A549 (cell line): ENCODE measurements at regions not wholly inside any gene's neighbourhood (a gene's known extent, or its start where the extent isn't known, plus 50 kb on each side); places are given as distances from the start of the nearest gene placed in this dataset.

Experiments
- ATAC-seq, 2 experiments: fragments of 200-7000 bp in 1 of 2; fragments of >200 bp in 1 of 2; cut with Nextera tagmentation in 1 of 2; cut with Tn5 transposase in 1 of 2; 3 replicates each; pipeline versions ENCODE4 v1.8.0 to v1.9.1; 2018 to 2020; ENCODE audit warnings: mild to moderate bottlenecking in 1 of 2, moderate library complexity in 1 of 2
- CTCF ChIA-PET: fragments of 300-600 bp; sonication (Branson Sonifier 250); formaldehyde crosslinking; extraction: SDS; loops from one replicate; lab custom pipeline; 2021; ENCODE audit warnings: antibody characterized with exemption, inconsistent platforms; lab: Yijun Ruan, JAX
- POLR2A ChIA-PET: fragments of 350-600 bp; formaldehyde crosslinking; extraction: SDS; loops from one replicate; lab custom pipeline; 2021; ENCODE audit warnings: antibody characterized with exemption, inconsistent platforms; lab: Yijun Ruan, JAX
- DNase-seq, 2 experiments: peaks; one replicate each; pipeline versions ENCODE4 v3.0.0 to v3.0.0-alpha.2; 2011 to 2016; ENCODE audit warnings: low read depth in 1 of 2, low spot score in 1 of 2
- FAIRE-seq: peaks from 2 replicates; lab custom pipeline; 2011; peaks lifted over from hg19 to GRCh38; lab: Jason Lieb, UNC
- H3K27ac ChIP-seq, 2 experiments: fragments of >200 bp; sonication (Bioruptor Twin); formaldehyde crosslinking; 3 replicates each; pipeline ENCODE4 v1.5.1; 2016 to 2017
- H3K4me1 ChIP-seq: fragments of >200 bp; sonication (Bioruptor Twin); formaldehyde crosslinking; 3 replicates; pipeline ENCODE4 v1.6.1; 2016
- H3K4me2 ChIP-seq: fragments of >200 bp; sonication (Bioruptor Twin); formaldehyde crosslinking; 3 replicates; pipeline ENCODE4 v1.6.1; 2016
- H3K4me3 ChIP-seq: fragments of >200 bp; sonication (Bioruptor Twin); formaldehyde crosslinking; 3 replicates; pipeline ENCODE4 v1.5.1; 2016
- H3K9me3 ChIP-seq: fragments of >200 bp; sonication (Bioruptor Twin); formaldehyde crosslinking; 3 replicates; pipeline ENCODE4 v1.6.1; 2016
- ATOH8 ChIP-seq: fragments of 250-450 bp; sonication (Bioruptor Pico); IDR thresholded peaks from 2 replicates; pipeline ENCODE4 v1.5.0; 2020; ENCODE audit warnings: low read depth, mild to moderate bottlenecking, moderate library complexity
- BCL3 ChIP-seq: fragments of >200 bp; sonication (Bioruptor Twin); formaldehyde crosslinking; IDR thresholded peaks from 3 replicates; pipeline ENCODE4 v1.6.1; 2016
- BHLHE40 ChIP-seq: IDR thresholded peaks from 2 replicates; pipeline ENCODE4 v1.6.1; 2012; ENCODE audit warnings: low read depth, low read length, inconsistent platforms
- CBX8 ChIP-seq: fragments of 200-600 bp; sonication (generic); IDR thresholded peaks from 2 replicates; pipeline ENCODE4 v1.6.1; 2016
- CHD4 ChIP-seq: fragments of 200-600 bp; sonication (generic); IDR thresholded peaks from 2 replicates; pipeline ENCODE4 v1.6.1; 2016; ENCODE audit warnings: antibody characterized with exemption, mild to moderate bottlenecking, borderline replicate concordance
- EHF ChIP-seq: fragments of 250-450 bp; sonication (Bioruptor Pico); IDR thresholded peaks from 2 replicates; pipeline ENCODE4 v1.5.0; 2020; ENCODE audit warnings: mild to moderate bottlenecking
- EP300 ChIP-seq, 2 experiments: fragments of >200 bp; sonication (Bioruptor Twin); formaldehyde crosslinking; IDR thresholded peaks; 2 replicates in 1 of 2; 3 replicates in 1 of 2; pipeline ENCODE4 v1.6.1; 2016 to 2017
- FOSL2 ChIP-seq, 2 experiments: fragments of 450-650 bp in 1 of 2; fragments of >200 bp in 1 of 2; sonication (Bioruptor Twin) in 1 of 2; formaldehyde crosslinking; IDR thresholded peaks; 2 replicates each; pipeline versions ENCODE4 v1.5.0 to v1.6.1; 2016 to 2020; ENCODE audit warnings: mild to moderate bottlenecking in 1 of 2, moderate library complexity in 1 of 2
- FOXS1 ChIP-seq: fragments of 250-450 bp; sonication (Bioruptor Pico); IDR thresholded peaks from 2 replicates; pipeline ENCODE4 v1.5.0; 2020; ENCODE audit warnings: mild to moderate bottlenecking, moderate library complexity
- HDAC2 ChIP-seq: fragments of 200-600 bp; sonication (generic); IDR thresholded peaks from 2 replicates; pipeline ENCODE4 v1.6.1; 2016
- HOXB5 ChIP-seq: fragments of 250-450 bp; sonication (Bioruptor Pico); IDR thresholded peaks from 2 replicates; pipeline ENCODE4 v1.5.0; 2020; ENCODE audit warnings: mild to moderate bottlenecking, moderate library complexity
- JUN ChIP-seq, 2 experiments: fragments of >200 bp; sonication (Bioruptor Twin); formaldehyde crosslinking; IDR thresholded peaks; 2 replicates in 1 of 2; 3 replicates in 1 of 2; pipeline ENCODE4 v1.6.1; 2016 to 2017
- JUNB ChIP-seq: fragments of >200 bp; sonication (Bioruptor Twin); formaldehyde crosslinking; IDR thresholded peaks from 2 replicates; pipeline ENCODE4 v1.6.1; 2016
- MAX ChIP-seq: IDR thresholded peaks from 2 replicates; pipeline ENCODE4 v1.6.1; 2012
- NFE2L2 ChIP-seq: fragments of 150-350 bp; conservative IDR thresholded peaks from 2 replicates; pipeline ENCODE4 v1.6.1; 2014; ENCODE audit warnings: low read length
- NR3C1 ChIP-seq: fragments of >200 bp; sonication (Bioruptor Twin); formaldehyde crosslinking; IDR thresholded peaks from 3 replicates; pipeline ENCODE4 v1.6.1; 2017
- POLR2A ChIP-seq: IDR thresholded peaks from 2 replicates; pipeline ENCODE4 v1.6.1; 2012; ENCODE audit warnings: mild to moderate bottlenecking, low read length
- RAD21 ChIP-seq, 2 experiments: fragments of >200 bp in 1 of 2; sonication (Bioruptor Twin) in 1 of 2; formaldehyde crosslinking in 1 of 2; IDR thresholded peaks in 1 of 2; conservative IDR thresholded peaks in 1 of 2; 2 replicates in 1 of 2; 3 replicates in 1 of 2; pipeline ENCODE4 v1.6.1; 2012 to 2018; ENCODE audit warnings: inconsistent platforms in 1 of 2
- REST ChIP-seq: fragments of 200-600 bp; sonication (generic); IDR thresholded peaks from 2 replicates; pipeline ENCODE4 v1.6.1; 2016; ENCODE audit warnings: antibody characterized with exemption, mild to moderate bottlenecking, moderate library complexity
- RFX5 ChIP-seq: fragments of 450-650 bp; IDR thresholded peaks from 2 replicates; pipeline ENCODE4 v1.7.1; 2014; ENCODE audit warnings: antibody characterized with exemption, mild to moderate bottlenecking, moderate library complexity
- RNF2 ChIP-seq: fragments of 200-600 bp; sonication (generic); IDR thresholded peaks from 2 replicates; pipeline ENCODE4 v1.6.1; 2016; ENCODE audit warnings: low read depth, mild to moderate bottlenecking, antibody characterized with exemption, moderate library complexity, borderline replicate concordance
- SREBF2 ChIP-seq: fragments of 450-650 bp; IDR thresholded peaks from 2 replicates; pipeline ENCODE4 v1.6.1; 2014; ENCODE audit warnings: mild to moderate bottlenecking, moderate library complexity
- TFCP2L1 ChIP-seq: fragments of 250-450 bp; sonication (Bioruptor Pico); IDR thresholded peaks from 2 replicates; pipeline ENCODE4 v1.5.0; 2021; ENCODE audit warnings: mild to moderate bottlenecking
- TP53 ChIP-seq: fragments of 250-450 bp; sonication (Bioruptor Pico); IDR thresholded peaks from 2 replicates; pipeline ENCODE4 v1.5.0; 2021; ENCODE audit warnings: mild to moderate bottlenecking, moderate library complexity
- ZFP36 ChIP-seq: fragments of 450-650 bp; IDR thresholded peaks from 2 replicates; pipeline ENCODE4 v1.6.1; 2014; ENCODE audit warnings: borderline replicate concordance; ENCODE audit not compliant: partially characterized antibody
- WGBS: methylation state at CpG from one replicate; pipeline ENCODE4 v1.1.6; 2017; ENCODE audit errors: missing lambda C conversion rate; 5-methylcytosine and 5-hydroxymethylcytosine counted together
- TF ChIP-seq, protein P1 (sequence below): fragments of 450-650 bp; IDR thresholded peaks from 2 replicates; pipeline ENCODE4 v1.6.1; 2014; ENCODE audit warnings: antibody characterized with exemption

DNA sequence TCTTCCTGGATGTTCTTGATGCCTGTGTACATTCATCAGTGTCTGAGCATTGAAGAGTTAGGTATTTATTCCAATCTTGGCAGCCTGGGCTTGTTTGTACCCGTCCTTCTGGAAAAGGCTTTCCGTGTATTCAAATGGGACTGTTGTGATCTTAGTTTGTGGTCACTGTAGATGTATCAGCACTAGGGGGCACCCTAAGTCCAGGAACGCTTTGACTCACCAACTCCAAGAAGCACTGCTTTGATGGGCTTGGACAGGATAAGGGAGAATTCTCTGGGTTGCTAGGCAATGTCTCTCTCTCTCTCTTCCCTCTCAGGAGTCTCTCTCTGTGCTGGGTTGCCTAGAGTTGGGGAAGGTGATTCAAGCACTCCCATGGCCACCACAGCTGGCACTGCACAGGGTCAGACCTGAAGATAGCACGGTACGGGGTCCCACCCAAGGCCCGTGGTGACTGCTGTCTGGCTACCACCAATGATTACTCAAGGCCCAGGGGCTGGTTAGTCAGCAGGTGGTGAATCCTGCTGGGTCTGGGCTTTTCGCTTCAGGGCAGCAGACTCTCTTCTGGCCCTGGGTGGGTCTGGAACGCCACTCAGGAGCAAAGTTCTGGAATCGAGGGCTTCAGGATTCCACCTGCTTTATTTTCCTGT lies 211.1 kb upstream of the RGS6 start (continued):
- no peak for TF ChIP-seq BHLHE40
- peak; percentile 61 to 78 for TF ChIP-seq RAD21 (conservative IDR thresholded peaks at IDR 0.05 in 1 of 2, IDR thresholded peaks at IDR 0.05 in 1 of 2)
- TF ChIP-seq MAX = no peak
- no peak for TF ChIP-seq NFE2L2
- no peak for TF ChIP-seq EHF (CRISPR knock-in tag)
- no peak for TF ChIP-seq ATOH8
- TF ChIP-seq RFX5 = no peak
- no peak for TF ChIP-seq SREBF2
- TF ChIP-seq ZFP36 = no peak
- no peak for TF ChIP-seq REST
- TF ChIP-seq POLR2A = no peak
- no peak for TF ChIP-seq HOXB5 (CRISPR knock-in tag)
- TF ChIP-seq HDAC2 = no peak
- TF ChIP-seq CBX8 = no peak
- no peak for TF ChIP-seq EP300 (IDR thresholded peaks at IDR 0.05)
- TF ChIP-seq, all 56 proteins: peak for 3

GRCh38 chr14:71721791-71722190 lies 210.4 kb upstream of the RGS6 start:
- CTCF ChIA-PET = interaction anchor here (0.7 to 1.5 kb wide), 4 partner anchors 11 to 699 kb away, joined by 3 to 6 read pairs (median 4); no protein-coding TSS in a partner anchor
- TF ChIP-seq FOSL2 (IDR thresholded peaks at IDR 0.05) (no peak), FOSL2 (CRISPR knock-in tag; IDR thresholded peaks at IDR 0.05) (no peak), TP53 (CRISPR knock-in tag) (no peak), JUNB (no peak), CHD4 (no peak), RNF2 (no peak), RAD21 (conservative IDR thresholded peaks at IDR 0.05 in 1 of 2, IDR thresholded peaks at IDR 0.05 in 1 of 2) (no peak), FOXS1 (CRISPR knock-in tag) (no peak), TFCP2L1 (CRISPR knock-in tag) (no peak), ZFP36 (no peak), HDAC2 (no peak), BCL3 (no peak), JUN (IDR thresholded peaks at IDR 0.05) (no peak), SREBF2 (no peak), NR3C1 (no peak), RFX5 (no peak)
- TF ChIP-seq, protein P1, sequence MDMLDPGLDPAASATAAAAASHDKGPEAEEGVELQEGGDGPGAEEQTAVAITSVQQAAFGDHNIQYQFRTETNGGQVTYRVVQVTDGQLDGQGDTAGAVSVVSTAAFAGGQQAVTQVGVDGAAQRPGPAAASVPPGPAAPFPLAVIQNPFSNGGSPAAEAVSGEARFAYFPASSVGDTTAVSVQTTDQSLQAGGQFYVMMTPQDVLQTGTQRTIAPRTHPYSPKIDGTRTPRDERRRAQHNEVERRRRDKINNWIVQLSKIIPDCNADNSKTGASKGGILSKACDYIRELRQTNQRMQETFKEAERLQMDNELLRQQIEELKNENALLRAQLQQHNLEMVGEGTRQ = no peak
- ATAC-seq = no peak
- no peaks in the 10 kb centered on the region for H3K4me1 ChIP-seq
- no peak overlapping the region for H3K27ac ChIP-seq
- no peak overlapping the region for H3K4me3 ChIP-seq
- FAIRE-seq = no peak
- no peak for DNase-seq
- WGBS = 37% methylated on average over 3 of the region's 3 CpGs
- no peak overlapping the region for H3K4me2 ChIP-seq
- no peaks in the 10 kb centered on the region for H3K9me3 ChIP-seq
- POLR2A ChIA-PET = no interaction called here
